Prostate gland (tissue), 2 donors: ENCODE measurements at regions not wholly inside any gene's neighbourhood (a gene's known extent, or its start where the extent isn't known, plus 50 kb on each side); places are given as distances from the start of the nearest gene placed in this dataset.

Experiments used
- CTCF ChIP-seq, 4 experiments: fragments of 200-600 bp in 2 of 4; fragments of 450-650 bp in 2 of 4; sonication (generic) in 2 of 4; IDR thresholded peaks; 1 replicate in 3 of 4; 2 replicates in 1 of 4; pipeline ENCODE4 v1.5.1; 2016 to 2019; ENCODE audit warnings: antibody characterized with exemption in 4 of 4, mild to moderate bottlenecking in 2 of 4, moderate library complexity in 2 of 4
- POLR2A ChIP-seq: fragments of 450-650 bp; IDR thresholded peaks from one replicate; pipeline ENCODE4 v1.6.1; 2016; ENCODE audit warnings: antibody characterized with exemption, mild to moderate bottlenecking
- POLR2AphosphoS5 ChIP-seq: sonication (generic); formaldehyde crosslinking; IDR thresholded peaks from one replicate; pipeline ENCODE4 v1.6.1; 2017; ENCODE audit warnings: antibody characterized with exemption

- TF ChIP-seq POLR2AphosphoS5, result no peak
- no peak for TF ChIP-seq POLR2A
- no peak for TF ChIP-seq CTCF (IDR thresholded peaks at IDR 0.05)
These were observed 373.3 kb downstream of the IPMK start for GRCh38 chr10:57894361-57894760.
